Epithelial cell of esophagus (primary cell): ENCODE measurements at regions not wholly inside any gene's neighbourhood (a gene's known extent, or its start where the extent isn't known, plus 50 kb on each side); places are given as distances from the start of the nearest gene placed in this dataset.

ENCODE experiments used
- DNase-seq: peaks from one replicate; pipeline ENCODE4 v3.0.0; 2010; ENCODE audit warnings: low read depth
- H3K4me3 ChIP-seq: 2 replicates; pipeline ENCODE4 v1.5.1; 2011; ENCODE audit warnings: mild to moderate bottlenecking, low read length, control low read depth
- TF ChIP-seq, protein P1 (sequence below): IDR thresholded peaks from 2 replicates; pipeline ENCODE4 v1.5.1; 2011; ENCODE audit warnings: low read depth, mild to moderate bottlenecking, low read length, control low read depth, inconsistent platforms; ENCODE audit not compliant: insufficient read depth; ENCODE audit errors: missing control alignments

DNA sequence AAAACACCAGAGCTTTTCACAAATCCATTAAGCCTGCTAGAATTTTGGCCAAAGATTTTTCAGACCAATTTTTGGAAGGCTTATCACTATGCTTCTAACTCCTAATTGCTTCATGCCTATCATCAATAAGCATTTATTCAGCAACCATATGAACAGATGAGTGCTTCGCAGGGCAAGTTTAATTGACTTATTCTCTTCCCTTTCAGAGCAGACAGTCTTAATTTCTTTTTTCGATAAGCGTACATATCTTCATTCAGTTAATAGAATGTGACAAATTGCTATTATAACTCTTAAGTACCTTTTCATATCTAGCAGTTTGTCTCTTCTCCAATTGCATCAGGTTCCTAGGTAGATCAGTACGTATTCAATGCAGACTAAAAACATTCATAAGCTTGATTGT lies 298.4 kb upstream of the ANO5 start:
- TF ChIP-seq, protein P1, sequence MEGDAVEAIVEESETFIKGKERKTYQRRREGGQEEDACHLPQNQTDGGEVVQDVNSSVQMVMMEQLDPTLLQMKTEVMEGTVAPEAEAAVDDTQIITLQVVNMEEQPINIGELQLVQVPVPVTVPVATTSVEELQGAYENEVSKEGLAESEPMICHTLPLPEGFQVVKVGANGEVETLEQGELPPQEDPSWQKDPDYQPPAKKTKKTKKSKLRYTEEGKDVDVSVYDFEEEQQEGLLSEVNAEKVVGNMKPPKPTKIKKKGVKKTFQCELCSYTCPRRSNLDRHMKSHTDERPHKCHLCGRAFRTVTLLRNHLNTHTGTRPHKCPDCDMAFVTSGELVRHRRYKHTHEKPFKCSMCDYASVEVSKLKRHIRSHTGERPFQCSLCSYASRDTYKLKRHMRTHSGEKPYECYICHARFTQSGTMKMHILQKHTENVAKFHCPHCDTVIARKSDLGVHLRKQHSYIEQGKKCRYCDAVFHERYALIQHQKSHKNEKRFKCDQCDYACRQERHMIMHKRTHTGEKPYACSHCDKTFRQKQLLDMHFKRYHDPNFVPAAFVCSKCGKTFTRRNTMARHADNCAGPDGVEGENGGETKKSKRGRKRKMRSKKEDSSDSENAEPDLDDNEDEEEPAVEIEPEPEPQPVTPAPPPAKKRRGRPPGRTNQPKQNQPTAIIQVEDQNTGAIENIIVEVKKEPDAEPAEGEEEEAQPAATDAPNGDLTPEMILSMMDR, result no peak
- DNase-seq, result no peak
- no peak overlapping the region for H3K4me3 ChIP-seq

DNA sequence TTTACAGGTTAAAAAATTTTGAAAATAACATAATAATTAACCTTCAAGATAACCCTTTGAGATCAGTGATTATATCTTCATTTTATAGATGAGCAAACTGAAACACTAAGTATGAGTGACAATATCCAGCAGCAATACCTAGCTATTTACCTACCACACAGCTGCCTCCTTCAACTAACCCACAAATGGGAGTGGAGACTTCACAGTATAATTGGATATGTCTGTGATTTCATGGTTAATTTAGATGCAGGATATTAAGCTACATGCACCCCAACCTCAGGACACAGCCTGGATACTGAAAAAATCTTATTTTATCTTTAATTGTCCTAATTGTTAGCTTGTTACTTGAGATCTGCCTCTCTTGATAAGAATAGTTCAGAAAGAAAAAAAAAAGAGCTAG lies 297.2 kb upstream of the ANO5 start:
- no peak for DNase-seq
- TF ChIP-seq, protein P1, result no peak
- no peak overlapping the region for H3K4me3 ChIP-seq

DNA sequence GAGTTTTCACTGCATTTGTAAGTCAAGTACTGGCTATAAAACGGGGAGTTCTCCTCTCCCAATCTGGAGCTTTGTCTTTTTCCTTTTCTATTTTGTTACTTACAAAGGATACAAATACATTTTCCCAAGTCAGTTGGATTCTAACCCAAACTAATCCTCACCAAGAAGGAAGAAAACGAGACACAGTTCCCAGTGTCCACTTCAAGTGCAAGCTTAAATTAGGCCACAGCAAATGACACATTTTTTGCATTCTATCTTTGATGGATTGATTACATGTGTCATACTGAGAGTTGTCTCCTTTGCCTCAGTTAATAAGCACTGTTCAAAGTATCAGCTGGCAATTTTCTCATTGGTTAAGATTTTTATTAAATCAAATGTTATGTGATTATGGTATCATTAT lies 296.7 kb upstream of the ANO5 start:
- no peak overlapping the region for H3K4me3 ChIP-seq
- TF ChIP-seq, protein P1, result no peak
- DNase-seq, result no peak

DNA sequence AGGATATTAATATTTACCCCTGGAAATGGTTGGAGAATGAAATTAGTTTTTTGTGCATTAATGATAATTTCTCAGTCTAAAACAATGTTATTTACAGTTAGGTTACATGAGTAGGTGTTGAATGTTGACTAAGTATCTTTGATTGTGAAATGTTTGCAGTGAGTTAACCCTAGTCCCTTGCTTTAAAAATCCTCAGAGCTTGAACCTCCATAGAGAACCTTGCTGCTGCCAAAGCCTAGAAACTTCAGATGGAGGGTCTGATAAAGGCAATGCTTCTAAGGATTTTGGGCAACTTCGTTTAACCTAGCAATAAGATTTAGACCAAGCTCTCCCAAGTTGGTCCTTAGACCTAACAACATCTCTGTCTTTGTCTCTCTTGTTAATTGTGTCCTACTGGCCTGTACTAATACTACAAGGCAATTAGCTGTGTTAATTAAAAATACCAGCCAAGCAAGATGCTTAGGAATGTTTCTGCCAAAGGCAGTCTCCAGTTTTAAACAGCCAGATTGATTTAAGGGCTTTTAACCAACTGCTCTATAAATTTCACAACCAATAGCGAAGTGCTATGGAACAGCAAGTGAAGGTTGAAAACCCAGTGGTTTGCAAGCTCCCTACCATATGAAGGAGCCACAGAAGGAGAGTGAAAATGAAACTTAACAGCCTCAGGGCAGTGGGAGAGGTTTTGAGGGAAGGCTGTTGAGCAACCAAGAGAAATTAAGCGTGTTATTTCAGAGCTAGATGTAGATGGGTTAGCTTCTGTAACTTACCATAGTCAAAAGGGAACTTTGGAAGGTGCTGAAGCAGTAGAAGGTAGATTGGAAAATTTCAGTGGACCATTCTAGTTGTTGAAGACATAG lies 295.9 kb upstream of the ANO5 start:
- no peak overlapping the region for H3K4me3 ChIP-seq
- no peak for DNase-seq
- TF ChIP-seq, protein P1, result no peak

DNA sequence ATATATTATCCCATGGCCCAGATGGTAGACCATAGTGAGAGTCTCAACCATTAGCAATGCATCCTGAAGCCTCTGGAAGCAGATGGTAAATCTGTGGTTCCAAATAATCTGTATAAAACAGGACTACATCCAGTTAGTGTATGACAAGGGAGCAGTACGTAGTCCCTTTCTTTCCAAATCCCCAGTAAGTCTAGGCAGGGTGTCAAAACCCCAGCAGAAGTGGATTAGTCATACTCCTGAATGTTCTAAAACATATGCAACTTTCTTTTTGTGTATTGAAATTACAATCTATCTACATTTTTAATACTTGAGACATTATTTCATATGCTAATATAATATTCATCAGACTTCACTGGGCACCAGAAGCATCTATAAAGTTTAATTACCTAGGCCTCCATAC lies 295.1 kb upstream of the ANO5 start:
- H3K4me3 ChIP-seq, result no peak overlapping the region
- no peak for DNase-seq
- TF ChIP-seq, protein P1, result no peak

DNA sequence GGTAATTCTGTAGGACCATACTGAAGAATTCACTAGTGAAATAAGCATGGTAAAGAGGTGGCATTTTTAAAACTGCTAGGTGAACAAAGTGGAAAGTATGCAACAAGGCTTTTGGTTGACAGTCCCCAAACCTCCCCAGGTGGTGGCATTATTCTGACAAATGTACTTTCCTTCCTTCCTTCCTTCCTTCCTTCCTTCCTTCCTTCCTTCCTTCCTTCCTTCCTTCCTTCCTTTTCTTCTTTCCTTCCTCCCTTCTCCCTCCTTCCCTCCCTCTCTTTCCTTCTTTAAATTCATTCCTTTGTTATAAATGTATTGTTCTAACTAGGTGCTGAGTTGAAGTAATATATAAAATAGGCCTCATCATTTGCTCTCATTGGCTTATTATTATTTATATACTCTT lies 284.7 kb upstream of the ANO5 start:
- DNase-seq, result no peak
- TF ChIP-seq, protein P1, result no peak
- H3K4me3 ChIP-seq, result no peak overlapping the region

DNA sequence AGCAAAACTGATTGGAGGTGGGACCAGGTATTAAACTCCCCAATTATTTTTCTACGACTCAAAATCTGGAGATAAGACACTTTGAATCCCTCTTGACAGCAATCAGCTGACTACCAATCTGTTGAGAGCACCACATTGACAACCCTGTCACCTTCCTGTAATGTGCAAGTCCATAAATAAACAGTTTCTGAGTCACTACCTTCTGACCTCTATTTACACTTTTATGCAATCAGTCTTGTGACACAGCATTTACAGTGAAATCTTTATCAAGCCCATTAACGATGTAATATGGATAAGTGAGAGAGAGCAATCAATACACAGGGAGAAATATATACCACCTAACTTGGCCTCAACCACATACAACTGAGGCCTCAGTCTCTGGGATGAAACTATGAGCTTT lies 283.7 kb upstream of the ANO5 start:
- H3K4me3 ChIP-seq, result no peak overlapping the region
- peak; percentile 1 for DNase-seq
- TF ChIP-seq, protein P1, result no peak
